ENCODE measurements at regions not wholly inside any gene's neighbourhood (a gene's known extent, or its start where the extent isn't known, plus 50 kb on each side); places are given as distances from the start of the nearest gene placed in this dataset.

DNA sequence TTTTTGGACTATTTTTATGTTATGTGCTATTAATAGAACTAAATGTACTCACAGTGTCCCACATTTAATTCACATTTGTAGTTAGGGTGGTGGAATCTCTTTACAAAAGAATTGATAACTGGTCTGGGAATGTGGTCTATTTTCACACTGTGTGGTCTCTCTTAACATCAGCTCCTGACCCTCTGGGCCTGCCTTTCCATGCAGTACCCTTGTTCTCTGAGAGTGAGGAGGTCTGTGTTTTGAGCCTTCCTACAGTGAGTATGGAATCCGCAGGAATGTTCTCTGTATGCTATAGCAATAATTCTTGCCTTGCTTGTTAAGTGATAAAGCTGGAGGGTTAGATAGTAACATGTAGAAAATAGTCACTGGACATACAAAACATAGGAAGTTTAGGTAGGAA, 717.3 kb upstream of the POU3F2 start:
- H3K4me1 ChIP-seq (ENCODE audit: control insufficient read depth, low read length), result no peaks in the 10 kb centered on the region
- no peak overlapping the region for H3K4me3 ChIP-seq (ENCODE audit: low read length)

GRCh38 chr6:98118397-98119045, 715.9 kb upstream of the POU3F2 start:
- TF ChIP-seq EZH2phosphoT487 (IDR thresholded peaks at IDR 0.05; ENCODE audit: borderline replicate concordance, low read length), result no peak
- TF ChIP-seq, protein P1, sequence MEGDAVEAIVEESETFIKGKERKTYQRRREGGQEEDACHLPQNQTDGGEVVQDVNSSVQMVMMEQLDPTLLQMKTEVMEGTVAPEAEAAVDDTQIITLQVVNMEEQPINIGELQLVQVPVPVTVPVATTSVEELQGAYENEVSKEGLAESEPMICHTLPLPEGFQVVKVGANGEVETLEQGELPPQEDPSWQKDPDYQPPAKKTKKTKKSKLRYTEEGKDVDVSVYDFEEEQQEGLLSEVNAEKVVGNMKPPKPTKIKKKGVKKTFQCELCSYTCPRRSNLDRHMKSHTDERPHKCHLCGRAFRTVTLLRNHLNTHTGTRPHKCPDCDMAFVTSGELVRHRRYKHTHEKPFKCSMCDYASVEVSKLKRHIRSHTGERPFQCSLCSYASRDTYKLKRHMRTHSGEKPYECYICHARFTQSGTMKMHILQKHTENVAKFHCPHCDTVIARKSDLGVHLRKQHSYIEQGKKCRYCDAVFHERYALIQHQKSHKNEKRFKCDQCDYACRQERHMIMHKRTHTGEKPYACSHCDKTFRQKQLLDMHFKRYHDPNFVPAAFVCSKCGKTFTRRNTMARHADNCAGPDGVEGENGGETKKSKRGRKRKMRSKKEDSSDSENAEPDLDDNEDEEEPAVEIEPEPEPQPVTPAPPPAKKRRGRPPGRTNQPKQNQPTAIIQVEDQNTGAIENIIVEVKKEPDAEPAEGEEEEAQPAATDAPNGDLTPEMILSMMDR (IDR thresholded peaks at IDR 0.05; ENCODE audit: low read depth, low read length, poor library complexity, severe bottlenecking), result no peak
- Histone ChIP-seq H3K27me3 (ENCODE audit: control insufficient read depth, low read length) (no peaks in the 10 kb centered on the region), H3K4me3 (ENCODE audit: low read length) (no peak overlapping the region), H3K9me2 (replicated peaks; ENCODE audit: control insufficient read depth, low read length) (no peaks in the 10 kb centered on the region), H3K27ac (ENCODE audit: low read depth, low read length) (no peak overlapping the region), H3K4me2 (ENCODE audit: low read length) (no peak overlapping the region), H3K79me2 (ENCODE audit: control insufficient read depth, low read length) (no peaks in the 10 kb centered on the region), H3K9me3 (ENCODE audit: control insufficient read depth, insufficient read depth, low read length) (no peaks in the 10 kb centered on the region), H3K36me3 (ENCODE audit: control insufficient read depth, low read length) (no peaks in the 10 kb centered on the region), H3F3A (ENCODE audit: control insufficient read depth, insufficient read depth) (no peaks in the 10 kb centered on the region), H4K20me1 (ENCODE audit: control insufficient read depth, insufficient read depth, low read depth, low read length) (no peaks in the 10 kb centered on the region), H3K4me1 (ENCODE audit: control insufficient read depth, low read length) (no peaks in the 10 kb centered on the region)

More for the DNA sequence above, 717.3 kb upstream of the POU3F2 start:
- Histone ChIP-seq H3K27ac (ENCODE audit: low read depth, low read length) (no peak overlapping the region), H3K9me3 (ENCODE audit: control insufficient read depth, insufficient read depth, low read length) (no peaks in the 10 kb centered on the region), H3F3A (ENCODE audit: control insufficient read depth, insufficient read depth) (no peaks in the 10 kb centered on the region), H3K27me3 (ENCODE audit: control insufficient read depth, low read length) (no peaks in the 10 kb centered on the region), H3K9me2 (replicated peaks; ENCODE audit: control insufficient read depth, low read length) (no peaks in the 10 kb centered on the region), H3K79me2 (ENCODE audit: control insufficient read depth, low read length) (no peaks in the 10 kb centered on the region), H3K4me2 (ENCODE audit: low read length) (no peak overlapping the region), H4K20me1 (ENCODE audit: control insufficient read depth, insufficient read depth, low read depth, low read length) (no peaks in the 10 kb centered on the region), H3K36me3 (ENCODE audit: control insufficient read depth, low read length) (no peaks in the 10 kb centered on the region)
- TF ChIP-seq, protein P1 (IDR thresholded peaks at IDR 0.05; ENCODE audit: low read depth, low read length, poor library complexity, severe bottlenecking), result no peak
- no peak for TF ChIP-seq EZH2phosphoT487 (IDR thresholded peaks at IDR 0.05; ENCODE audit: borderline replicate concordance, low read length)

GRCh38 chr6:98124171-98124570, 710.2 kb upstream of the POU3F2 start:
- TF ChIP-seq, protein P1 (IDR thresholded peaks at IDR 0.05; ENCODE audit: low read depth, low read length, poor library complexity, severe bottlenecking), result no peak
- no peak for TF ChIP-seq EZH2phosphoT487 (IDR thresholded peaks at IDR 0.05; ENCODE audit: borderline replicate concordance, low read length)
- Histone ChIP-seq H4K20me1 (ENCODE audit: control insufficient read depth, insufficient read depth, low read depth, low read length) (no peaks in the 10 kb centered on the region), H3K9me3 (ENCODE audit: control insufficient read depth, insufficient read depth, low read length) (no peaks in the 10 kb centered on the region), H3K36me3 (ENCODE audit: control insufficient read depth, low read length) (no peaks in the 10 kb centered on the region), H3K4me2 (ENCODE audit: low read length) (no peak overlapping the region), H3K4me3 (ENCODE audit: low read length) (no peak overlapping the region), H3K27ac (ENCODE audit: low read depth, low read length) (no peak overlapping the region), H3F3A (ENCODE audit: control insufficient read depth, insufficient read depth) (no peaks in the 10 kb centered on the region), H3K27me3 (ENCODE audit: control insufficient read depth, low read length) (no peaks in the 10 kb centered on the region), H3K79me2 (ENCODE audit: control insufficient read depth, low read length) (no peaks in the 10 kb centered on the region), H3K9me2 (replicated peaks; ENCODE audit: control insufficient read depth, low read length) (no peaks in the 10 kb centered on the region), H3K4me1 (ENCODE audit: control insufficient read depth, low read length) (no peaks in the 10 kb centered on the region)
